ENCODE measurements at regions not wholly inside any gene's neighbourhood (a gene's known extent, or its start where the extent isn't known, plus 50 kb on each side); places are given as distances from the start of the nearest gene placed in this dataset.

DNA sequence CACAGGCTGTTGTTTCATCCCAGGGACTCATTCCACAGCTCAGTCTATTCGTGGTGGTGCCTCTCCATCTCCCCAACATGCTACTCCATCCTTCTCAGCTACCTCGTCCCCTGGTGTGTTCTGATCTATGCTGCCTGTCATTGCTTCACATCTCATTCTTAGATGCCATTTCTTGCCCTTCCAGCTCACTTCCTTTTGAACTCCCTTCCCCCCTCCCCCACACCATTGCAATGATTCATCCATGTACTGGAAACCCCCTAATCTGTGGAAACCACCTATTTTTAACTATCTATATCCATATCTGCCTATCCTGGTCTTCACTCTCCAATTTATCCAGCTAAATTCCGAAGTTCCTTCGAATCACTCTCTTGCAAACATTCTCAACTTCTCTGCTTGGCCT is 65.7 kb upstream of the PARD3B start:
- no peaks in the 10 kb centered on the region; a peak in 1 of 7 replicates for H3K36me3 Mint-ChIP-seq (ENCODE audit: insufficient read depth in 1 of 3, low read depth in 3 of 3)
- Histone ChIP-seq H2BK5ac (ENCODE audit: insufficient read length, low read length) (no peak overlapping the region), H3K56ac (ENCODE audit: insufficient read length, low read depth, low read length) (no peak overlapping the region), H2BK120ac (ENCODE audit: low read depth, low read length, poor library complexity, severe bottlenecking) (no peak overlapping the region), H4K20me1 (ENCODE audit: control insufficient read depth, insufficient read depth, insufficient read length) (no peaks in the 10 kb centered on the region), H3K9me3 (ENCODE audit: control insufficient read depth, low read depth, low read length) (no peaks in the 10 kb centered on the region), H2BK12ac (ENCODE audit: insufficient read length, low read depth, low read length) (no peak overlapping the region), H3T11ph (ENCODE audit: low read length) (no peak overlapping the region), H3K79me1 (ENCODE audit: insufficient read depth, low read depth, low read length, poor library complexity, severe bottlenecking) (no peaks in the 10 kb centered on the region), H3K4ac (ENCODE audit: low read depth, low read length) (no peak overlapping the region), H4K5ac (ENCODE audit: insufficient read length, low read depth, low read length) (no peak overlapping the region), H2BK20ac (ENCODE audit: low read depth, low read length, poor library complexity, severe bottlenecking) (no peak overlapping the region), H3K27ac (ENCODE audit: insufficient read length, low read depth, low read length) (no peak overlapping the region), H3K14ac (ENCODE audit: insufficient read depth, low read length) (no peak overlapping the region), H3K27me3 (ENCODE audit: insufficient read depth, low read length) (no peaks in the 10 kb centered on the region), H3K23ac (ENCODE audit: insufficient read length, low read depth, low read length) (no peak overlapping the region), H3K4me2 (ENCODE audit: insufficient read depth, insufficient read length, low read length) (no peak overlapping the region), H3K18ac (ENCODE audit: insufficient read length, low read depth, low read length) (no peak overlapping the region), H3K9ac (ENCODE audit: extremely low read depth, insufficient read length, low read length) (no peak overlapping the region), H3K79me2 (ENCODE audit: insufficient read depth, low read length) (no peaks in the 10 kb centered on the region), H2AFZ (ENCODE audit: low read length) (no peak overlapping the region), H4K8ac (replicated peaks; ENCODE audit: insufficient read length, low read depth, low read length) (no peak overlapping the region), H2BK15ac (ENCODE audit: low read depth, low read length) (no peak overlapping the region), H2AK5ac (ENCODE audit: insufficient read length, low read length) (no peak overlapping the region), H4K91ac (ENCODE audit: insufficient read length, low read depth, low read length) (no peak overlapping the region), H3K23me2 (ENCODE audit: insufficient read length, low read depth, low read length, poor library complexity, severe bottlenecking) (no peaks in the 10 kb centered on the region), H3K4me1 (ENCODE audit: insufficient read depth, low read length) (no peaks in the 10 kb centered on the region)
- no peak for DNase-seq
- H3K27ac Mint-ChIP-seq: no peak overlapping the region
- H3K4me1 Mint-ChIP-seq: no peaks in the 10 kb centered on the region
- no peak overlapping the region for H3K4me3 Mint-ChIP-seq
- no peaks in the 10 kb centered on the region for H3K9me3 Mint-ChIP-seq
- TF ChIP-seq, protein P1, sequence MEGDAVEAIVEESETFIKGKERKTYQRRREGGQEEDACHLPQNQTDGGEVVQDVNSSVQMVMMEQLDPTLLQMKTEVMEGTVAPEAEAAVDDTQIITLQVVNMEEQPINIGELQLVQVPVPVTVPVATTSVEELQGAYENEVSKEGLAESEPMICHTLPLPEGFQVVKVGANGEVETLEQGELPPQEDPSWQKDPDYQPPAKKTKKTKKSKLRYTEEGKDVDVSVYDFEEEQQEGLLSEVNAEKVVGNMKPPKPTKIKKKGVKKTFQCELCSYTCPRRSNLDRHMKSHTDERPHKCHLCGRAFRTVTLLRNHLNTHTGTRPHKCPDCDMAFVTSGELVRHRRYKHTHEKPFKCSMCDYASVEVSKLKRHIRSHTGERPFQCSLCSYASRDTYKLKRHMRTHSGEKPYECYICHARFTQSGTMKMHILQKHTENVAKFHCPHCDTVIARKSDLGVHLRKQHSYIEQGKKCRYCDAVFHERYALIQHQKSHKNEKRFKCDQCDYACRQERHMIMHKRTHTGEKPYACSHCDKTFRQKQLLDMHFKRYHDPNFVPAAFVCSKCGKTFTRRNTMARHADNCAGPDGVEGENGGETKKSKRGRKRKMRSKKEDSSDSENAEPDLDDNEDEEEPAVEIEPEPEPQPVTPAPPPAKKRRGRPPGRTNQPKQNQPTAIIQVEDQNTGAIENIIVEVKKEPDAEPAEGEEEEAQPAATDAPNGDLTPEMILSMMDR (conservative IDR thresholded peaks at IDR 0.05): no peak
- H3K27me3 Mint-ChIP-seq (ENCODE audit: low read depth): no peaks in the 10 kb centered on the region
- WGBS (ENCODE audit: extremely low coverage, insufficient read length, low lambda C conversion rate): no CpG with 5 or more reads among the region's 4 CpGs

Measured in H9 (cell line).